Putamen (tissue), 1 donor: ENCODE measurements at regions not wholly inside any gene's neighbourhood (a gene's known extent, or its start where the extent isn't known, plus 50 kb on each side); places are given as distances from the start of the nearest gene placed in this dataset.
"Not testable (repeated sequence)": the region's sequence is repeated elsewhere in the genome, so short reads cannot be mapped to it uniquely, and the experiment has no call there.

Source experiments
- DNase-seq: peaks from one replicate; pipeline ENCODE4 v3.0.0-alpha.2; 2016; ENCODE audit warnings: low spot score

GRCh38 chr2:144622373-144622772 is 102.5 kb upstream of the ZEB2 start:
- DNase-seq, result not testable (repeated sequence)

GRCh38 chr2:144621266-144621665 is 101.3 kb upstream of the ZEB2 start:
- DNase-seq, result no peak

- no peak for DNase-seq
These were observed 99.8 kb upstream of the ZEB2 start for GRCh38 chr2:144619760-144620159.

- not testable (repeated sequence) for DNase-seq
These were observed 97.3 kb upstream of the ZEB2 start for GRCh38 chr2:144617171-144617570.

GRCh38 chr2:144615866-144616565 is 96.1 kb upstream of the ZEB2 start:
- DNase-seq, result no peak

- DNase-seq, result no peak
These were observed 88.1 kb upstream of the ZEB2 start for GRCh38 chr2:144607891-144608521.

- DNase-seq, result no peak
These were observed 87.2 kb upstream of the ZEB2 start for GRCh38 chr2:144607099-144607498.

- DNase-seq, result no peak
These were observed 86.7 kb upstream of the ZEB2 start for GRCh38 chr2:144606466-144607095.

GRCh38 chr2:144605231-144605840 is 85.4 kb upstream of the ZEB2 start:
- DNase-seq, result no peak

GRCh38 chr2:144603334-144603733 is 83.4 kb upstream of the ZEB2 start:
- no peak for DNase-seq

- no peak for DNase-seq
These were observed 79.0 kb upstream of the ZEB2 start for GRCh38 chr2:144598906-144599305.

- no peak for DNase-seq
These were observed 78.1 kb upstream of the ZEB2 start for GRCh38 chr2:144597894-144598593.

GRCh38 chr2:144597388-144597787 is 77.5 kb upstream of the ZEB2 start:
- no peak for DNase-seq

GRCh38 chr2:144596073-144596871 is 76.4 kb upstream of the ZEB2 start:
- no peak for DNase-seq

- DNase-seq, result no peak
These were observed 75.8 kb upstream of the ZEB2 start for GRCh38 chr2:144595686-144596072.

GRCh38 chr2:144595279-144595678 is 75.4 kb upstream of the ZEB2 start:
- DNase-seq, result no peak

GRCh38 chr2:144593803-144594202 is 73.9 kb upstream of the ZEB2 start:
- no peak for DNase-seq

GRCh38 chr2:144592500-144593256 is 72.8 kb upstream of the ZEB2 start:
- DNase-seq, result no peak

GRCh38 chr2:144587306-144587705 is 67.4 kb upstream of the ZEB2 start:
- no peak for DNase-seq

- DNase-seq, result no peak
These were observed 66.6 kb upstream of the ZEB2 start for GRCh38 chr2:144586476-144586875.
